ENCODE measurements at regions not wholly inside any gene's neighbourhood (a gene's known extent, or its start where the extent isn't known, plus 50 kb on each side); places are given as distances from the start of the nearest gene placed in this dataset.

GRCh38 chr9:80619356-80619755, 1047.6 kb downstream of the TLE4 start:
- DNase-seq (ENCODE audit: low read depth), result no peak

- DNase-seq (ENCODE audit: low read depth), result no peak
Measured at GRCh38 chr9:80615964-80616363, 1044.2 kb downstream of the TLE4 start.

- no peak for DNase-seq (ENCODE audit: low read depth)
Measured at GRCh38 chr9:80605793-80606192, 1034.0 kb downstream of the TLE4 start.

GRCh38 chr9:80605129-80605528, 1033.4 kb downstream of the TLE4 start:
- peak; percentile 50 for DNase-seq (ENCODE audit: low read depth)

GRCh38 chr9:80602291-80602690, 1030.5 kb downstream of the TLE4 start:
- no peak for DNase-seq (ENCODE audit: low read depth)

GRCh38 chr9:80596579-80596978, 1024.8 kb downstream of the TLE4 start:
- no peak for DNase-seq (ENCODE audit: low read depth)

- DNase-seq (ENCODE audit: low read depth), result no peak
Measured at GRCh38 chr9:80595192-80595591, 1023.4 kb downstream of the TLE4 start.

GRCh38 chr9:80592413-80592812, 1020.6 kb downstream of the TLE4 start:
- no peak for DNase-seq (ENCODE audit: low read depth)

- DNase-seq (ENCODE audit: low read depth), result no peak
Measured at GRCh38 chr9:80586786-80587330, 1015.1 kb downstream of the TLE4 start.

- DNase-seq (ENCODE audit: low read depth), result no peak
Measured at GRCh38 chr9:80571953-80572352, 1000.2 kb downstream of the TLE4 start.

GRCh38 chr9:80569236-80569635, 997.5 kb downstream of the TLE4 start:
- no peak for DNase-seq (ENCODE audit: low read depth)

GRCh38 chr9:80561526-80561925, 989.8 kb downstream of the TLE4 start:
- peak; percentile 50 for DNase-seq (ENCODE audit: low read depth)

GRCh38 chr9:80560976-80561375, 989.2 kb downstream of the TLE4 start:
- DNase-seq (ENCODE audit: low read depth), result peak; percentile 58

- no peak for DNase-seq (ENCODE audit: low read depth)
Measured at GRCh38 chr9:80557256-80557655, 985.5 kb downstream of the TLE4 start.

- DNase-seq (ENCODE audit: low read depth), result peak; percentile 18
Measured at GRCh38 chr9:80556631-80557030, 984.9 kb downstream of the TLE4 start.

- peak; percentile 43 for DNase-seq (ENCODE audit: low read depth)
Measured at GRCh38 chr9:80555782-80556325, 984.1 kb downstream of the TLE4 start.

- no peak for DNase-seq (ENCODE audit: low read depth)
Measured at GRCh38 chr9:80554856-80555255, 983.1 kb downstream of the TLE4 start.

- DNase-seq (ENCODE audit: low read depth), result no peak
Measured at GRCh38 chr9:80554301-80554700, 982.5 kb downstream of the TLE4 start.

GRCh38 chr9:80552931-80553330, 981.2 kb downstream of the TLE4 start:
- peak; percentile 32 for DNase-seq (ENCODE audit: low read depth)

- no peak for DNase-seq (ENCODE audit: low read depth)
Measured at GRCh38 chr9:80550181-80550580, 978.4 kb downstream of the TLE4 start.

GRCh38 chr9:80547613-80548012, 975.8 kb downstream of the TLE4 start:
- DNase-seq (ENCODE audit: low read depth), result no peak

GRCh38 chr9:80540387-80540786, 968.6 kb downstream of the TLE4 start:
- DNase-seq (ENCODE audit: low read depth), result no peak

GRCh38 chr9:80538976-80539375, 967.2 kb downstream of the TLE4 start:
- no peak for DNase-seq (ENCODE audit: low read depth)

- peak; percentile 23 for DNase-seq (ENCODE audit: low read depth)
Measured at GRCh38 chr9:80522465-80522864, 950.7 kb downstream of the TLE4 start.
